OCI-LY3 (cell line): ENCODE measurements at regions not wholly inside any gene's neighbourhood (a gene's known extent, or its start where the extent isn't known, plus 50 kb on each side); places are given as distances from the start of the nearest gene placed in this dataset.

ENCODE experiments used
- H2AFZ ChIP-seq: fragments of 200-600, 300-600 bp; shearing (Covaris generic); 2 replicates; pipeline ENCODE4 v1.6.0; 2014; ENCODE audit warnings: antibody characterized with exemption, low read depth, low read length
- H3K27ac ChIP-seq: fragments of 200-600, 300-600 bp; sonication (generic); 2 replicates; pipeline ENCODE4 v1.5.1; 2014; ENCODE audit warnings: mild to moderate bottlenecking, low read length, moderate library complexity, mixed read lengths
- H3K27me3 ChIP-seq: fragments of 200-600, 300-600 bp; sonication (generic); 2 replicates; pipeline ENCODE4 v1.6.1; 2014; ENCODE audit warnings: low read depth, low read length, mixed read lengths
- H3K36me3 ChIP-seq: fragments of 200-600, 300-600 bp; sonication (generic); replicated peaks from 2 replicates; pipeline ENCODE3; 2014; ENCODE audit warnings: low read depth, low read length, mixed read lengths
- H3K4me1 ChIP-seq: fragments of 300-600, 200-600 bp; sonication (generic); 2 replicates; pipeline ENCODE4 v1.6.1; 2014; ENCODE audit warnings: low read length, mixed read lengths
- H3K4me2 ChIP-seq: fragments of 200-600, 300-600 bp; sonication (generic); 2 replicates; pipeline ENCODE4 v1.6.1; 2014; ENCODE audit warnings: low read length, mixed read lengths
- H3K4me3 ChIP-seq: fragments of 300-600, 200-600 bp; sonication (generic); 2 replicates; pipeline ENCODE4 v1.5.1; 2014; ENCODE audit warnings: antibody characterized with exemption, mild to moderate bottlenecking, low read length, moderate library complexity
- H3K79me2 ChIP-seq: fragments of 300-600, 200-600 bp; shearing (Covaris generic); 2 replicates; pipeline ENCODE4 v1.6.1; 2014; ENCODE audit warnings: mild to moderate bottlenecking, low read length, mixed read lengths
- H3K9ac ChIP-seq: fragments of 300-600, 200-600 bp; shearing (Covaris generic); 2 replicates; pipeline ENCODE4 v1.6.0; 2014; ENCODE audit warnings: mild to moderate bottlenecking, low read length, moderate library complexity
- H3K9me3 ChIP-seq: fragments of 200-600, 300-600 bp; shearing (Covaris generic); 2 replicates; pipeline ENCODE4 v1.6.1; 2014; ENCODE audit warnings: low read length, mixed read lengths; ENCODE audit not compliant: insufficient read depth
- H4K20me1 ChIP-seq: fragments of 200-600, 300-600 bp; sonication (generic); 2 replicates; pipeline ENCODE4 v1.6.1; 2016; ENCODE audit warnings: low read length, mixed read lengths; ENCODE audit not compliant: insufficient read depth
- CTCF ChIP-seq: fragments of 200-600, 300-600 bp; sonication (generic); IDR thresholded peaks from 2 replicates; pipeline ENCODE4 v1.5.1; 2014; ENCODE audit warnings: antibody characterized with exemption, low read length, low read depth
- EZH2phosphoT487 ChIP-seq: fragments of 200-600 bp; shearing (Covaris generic); IDR thresholded peaks from 2 replicates; pipeline ENCODE4 v1.6.1; 2018; ENCODE audit warnings: antibody characterized with exemption, mixed run types, low read depth

GRCh38 chrY:21021811-21022210 lies 265.9 kb downstream of the RPS4Y2 start:
- no peaks in the 10 kb centered on the region for H3K4me1 ChIP-seq
- H3K9me3 ChIP-seq = no peaks in the 10 kb centered on the region
- no peaks in the 10 kb centered on the region for H4K20me1 ChIP-seq
- no peak overlapping the region for H3K9ac ChIP-seq
- H3K36me3 ChIP-seq = no peaks in the 10 kb centered on the region
- TF ChIP-seq EZH2phosphoT487 (no peak), CTCF (no peak)
- no peaks in the 10 kb centered on the region for H3K79me2 ChIP-seq
- no peak overlapping the region for H2AFZ ChIP-seq
- no peak overlapping the region for H3K4me2 ChIP-seq
- H3K4me3 ChIP-seq = no peak overlapping the region
- H3K27me3 ChIP-seq = no peaks in the 10 kb centered on the region
- no peak overlapping the region for H3K27ac ChIP-seq

- H2AFZ ChIP-seq = no peak overlapping the region
- no peak for TF ChIP-seq CTCF
- H3K4me3 ChIP-seq = no peak overlapping the region
- H3K4me2 ChIP-seq = no peak overlapping the region
- no peaks in the 10 kb centered on the region for H3K27me3 ChIP-seq
- H3K4me1 ChIP-seq = no peaks in the 10 kb centered on the region
- no peaks in the 10 kb centered on the region for H3K9me3 ChIP-seq
- no peaks in the 10 kb centered on the region for H4K20me1 ChIP-seq
- H3K27ac ChIP-seq = no peak overlapping the region
- H3K79me2 ChIP-seq = no peaks in the 10 kb centered on the region
- no peak overlapping the region for H3K9ac ChIP-seq
- no peaks in the 10 kb centered on the region for H3K36me3 ChIP-seq
Observed at GRCh38 chrY:21022326-21023044, 266.6 kb downstream of the RPS4Y2 start.

- no peak overlapping the region for H3K9ac ChIP-seq
Observed at GRCh38 chrY:21023906-21024305, 268.0 kb downstream of the RPS4Y2 start.

GRCh38 chrY:21028506-21028905 lies 272.6 kb downstream of the RPS4Y2 start:
- no peaks in the 10 kb centered on the region for H3K36me3 ChIP-seq
- no peaks in the 10 kb centered on the region for H4K20me1 ChIP-seq
- TF ChIP-seq CTCF = no peak
- TF ChIP-seq EZH2phosphoT487 = no peak
- no peaks in the 10 kb centered on the region for H3K27me3 ChIP-seq
- H3K79me2 ChIP-seq = no peaks in the 10 kb centered on the region
- H2AFZ ChIP-seq = no peak overlapping the region
- no peak overlapping the region for H3K9ac ChIP-seq
- H3K4me3 ChIP-seq = no peak overlapping the region
- H3K4me1 ChIP-seq = peaks cover 15% of the 10 kb centered on the region
- no peaks in the 10 kb centered on the region for H3K9me3 ChIP-seq
- no peak overlapping the region for H3K27ac ChIP-seq
- no peak overlapping the region for H3K4me2 ChIP-seq

More at GRCh38 chrY:21023906-21024305, 268.0 kb downstream of the RPS4Y2 start:
- no peaks in the 10 kb centered on the region for H4K20me1 ChIP-seq
- peaks cover 3% of the 10 kb centered on the region for H3K4me1 ChIP-seq
- H2AFZ ChIP-seq = no peak overlapping the region
- H3K4me2 ChIP-seq = no peak overlapping the region
- H3K4me3 ChIP-seq = no peak overlapping the region
- TF ChIP-seq CTCF (no peak), EZH2phosphoT487 (no peak)
- no peaks in the 10 kb centered on the region for H3K9me3 ChIP-seq
- H3K27ac ChIP-seq = no peak overlapping the region
- H3K79me2 ChIP-seq = no peaks in the 10 kb centered on the region
- H3K36me3 ChIP-seq = no peaks in the 10 kb centered on the region
- no peaks in the 10 kb centered on the region for H3K27me3 ChIP-seq
